HG03064 (cell line): ENCODE measurements at regions not wholly inside any gene's neighbourhood (a gene's known extent, or its start where the extent isn't known, plus 50 kb on each side); places are given as distances from the start of the nearest gene placed in this dataset.
"Not testable (repeated sequence)": the region's sequence is repeated elsewhere in the genome, so short reads cannot be mapped to it uniquely, and the experiment has no call there.

Experiments used
- ATAC-seq: cut with Tn5 transposase; IDR thresholded peaks from one replicate; pipeline ENCODE4 v1.9.1; 2021; ENCODE audit warnings: low read depth; ENCODE audit not compliant: unreplicated experiment

DNA sequence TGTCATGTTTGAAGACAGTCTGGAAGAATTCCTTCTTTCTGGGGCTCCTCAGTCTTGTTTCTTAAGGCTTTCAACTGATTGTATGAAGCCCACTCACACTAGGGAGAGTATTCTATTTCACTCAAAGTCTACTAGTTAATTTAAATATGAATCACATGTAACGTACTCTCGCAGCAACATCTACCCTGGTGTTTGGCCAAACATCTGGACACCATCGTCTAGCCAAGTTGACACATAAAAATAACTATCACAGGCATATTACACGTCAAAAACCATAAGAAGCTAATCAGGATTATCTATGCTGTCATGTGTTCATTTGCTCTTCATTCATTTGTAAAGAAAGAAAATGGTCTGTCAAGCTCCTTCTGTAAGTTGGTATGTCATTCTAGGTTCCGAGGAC lies 787.4 kb downstream of the KCNJ2 start:
- ATAC-seq, result no peak

DNA sequence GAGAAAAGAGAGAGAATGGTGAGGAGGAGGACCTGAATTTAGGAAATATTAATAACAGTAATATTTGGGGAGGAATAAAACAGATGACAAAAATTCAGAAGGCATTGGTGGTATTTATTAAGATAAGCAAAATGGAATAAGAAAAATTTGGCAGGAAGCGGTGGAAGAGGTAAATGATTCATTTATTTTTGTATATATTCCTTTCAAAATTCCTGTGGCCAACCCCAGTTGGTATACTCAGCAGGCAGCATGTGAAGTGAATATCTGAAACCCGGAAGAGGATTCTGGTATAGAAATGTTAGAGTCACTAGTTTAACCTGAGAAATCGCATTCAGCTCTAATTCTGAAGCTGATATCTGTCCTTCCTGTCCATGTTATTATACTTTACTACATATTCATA lies 792.0 kb downstream of the KCNJ2 start:
- ATAC-seq, result no peak

DNA sequence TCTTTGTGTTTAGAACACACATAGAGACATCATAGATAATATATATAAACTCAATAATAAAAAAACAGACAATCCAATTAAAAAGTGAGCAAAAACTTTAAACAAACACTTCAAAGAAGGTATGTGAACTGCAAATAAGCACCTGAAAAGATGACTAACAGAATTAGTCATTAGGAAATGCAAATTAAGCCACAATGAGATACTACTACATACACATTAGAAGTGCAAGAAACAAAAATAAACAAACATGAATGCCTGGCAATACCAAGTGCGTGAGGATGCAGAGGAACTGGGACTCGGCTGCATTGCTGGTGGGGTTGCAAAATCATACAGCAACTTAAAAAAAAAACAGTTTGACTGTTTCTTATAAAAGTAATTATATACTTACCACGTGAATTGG lies 799.0 kb downstream of the KCNJ2 start:
- ATAC-seq, result no peak

DNA sequence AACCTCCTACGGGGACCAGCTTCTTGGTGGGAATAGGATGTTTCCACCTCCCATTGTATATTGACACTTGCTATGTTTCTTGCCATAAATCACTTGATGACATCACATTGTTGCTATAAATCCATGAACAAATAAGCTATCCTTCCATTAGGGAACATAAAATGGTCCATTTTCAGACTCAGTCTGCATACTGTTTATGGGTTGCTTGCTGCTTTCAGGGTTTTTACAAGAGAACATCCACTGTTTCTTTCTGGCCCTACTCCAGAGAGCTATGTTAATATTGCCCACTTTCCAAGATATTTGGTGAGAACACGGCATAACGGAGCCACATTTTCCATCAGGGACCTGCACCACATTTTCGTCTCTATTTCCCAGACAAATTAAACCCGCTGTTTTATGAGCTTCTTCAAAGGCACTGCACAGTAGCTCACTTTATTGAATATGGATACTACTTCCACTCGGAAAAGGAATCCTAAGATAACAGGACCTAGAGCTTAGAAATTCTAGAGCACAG lies 800.2 kb downstream of the KCNJ2 start:
- no peak for ATAC-seq

DNA sequence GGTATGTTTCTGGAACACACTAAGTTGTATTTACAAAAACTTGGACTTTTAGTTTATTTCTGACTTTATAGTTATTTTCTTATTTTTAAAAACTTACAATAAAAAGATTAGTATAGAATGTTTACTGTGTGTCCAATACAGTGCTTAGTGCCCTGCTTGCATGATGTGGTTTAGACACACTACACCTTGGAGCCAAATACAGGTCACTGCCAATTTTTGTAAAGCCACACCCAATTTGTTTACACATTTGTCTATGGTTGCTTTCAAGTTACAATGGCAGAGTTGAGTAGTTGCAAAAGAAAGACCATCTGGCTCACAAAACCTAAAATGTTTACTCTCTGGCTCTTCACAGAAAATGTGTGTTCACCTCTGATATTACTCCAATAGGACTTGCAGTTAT lies 807.1 kb downstream of the KCNJ2 start:
- no peak for ATAC-seq

DNA sequence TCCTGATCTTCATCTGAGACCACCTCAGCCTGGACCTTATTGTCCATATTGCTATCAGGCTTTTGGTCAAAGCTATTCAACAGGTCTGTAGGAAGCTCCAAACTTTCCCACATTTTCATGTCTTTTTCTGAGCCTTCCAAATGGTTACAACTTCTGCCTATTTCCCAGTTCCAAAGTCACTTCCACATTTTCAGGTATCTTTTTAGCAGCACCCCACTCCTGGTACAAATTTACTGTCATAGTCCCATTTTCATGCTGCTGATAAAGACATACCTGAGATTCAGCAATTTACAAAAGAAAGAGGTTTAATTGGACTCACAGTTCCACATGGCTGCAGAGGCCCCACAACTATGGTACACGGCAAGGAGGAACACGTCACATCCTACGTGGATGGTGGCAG lies 815.5 kb downstream of the KCNJ2 start:
- no peak for ATAC-seq

DNA sequence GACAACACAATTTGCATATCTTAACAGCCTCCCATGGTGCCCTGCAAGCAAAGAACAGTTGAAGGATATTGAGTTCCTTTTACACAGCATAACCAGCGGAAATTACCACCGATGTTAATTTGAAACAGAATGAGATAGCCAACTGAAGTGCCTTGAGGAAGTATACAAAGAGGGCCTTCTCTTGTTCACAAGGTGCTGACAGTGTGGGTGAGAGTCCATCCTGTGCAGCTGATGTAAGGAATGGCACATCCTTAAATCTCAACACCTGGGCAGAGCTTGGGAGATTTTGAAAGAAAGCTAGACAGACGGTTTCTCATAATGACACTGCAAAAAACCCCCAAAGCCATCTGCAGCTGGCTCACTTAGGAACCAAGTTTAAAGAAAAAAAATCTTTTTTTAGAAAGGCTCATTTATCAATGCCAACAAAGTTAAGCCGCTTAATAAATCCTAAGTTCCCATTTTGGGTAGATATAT lies 818.6 kb downstream of the KCNJ2 start:
- no peak for ATAC-seq

DNA sequence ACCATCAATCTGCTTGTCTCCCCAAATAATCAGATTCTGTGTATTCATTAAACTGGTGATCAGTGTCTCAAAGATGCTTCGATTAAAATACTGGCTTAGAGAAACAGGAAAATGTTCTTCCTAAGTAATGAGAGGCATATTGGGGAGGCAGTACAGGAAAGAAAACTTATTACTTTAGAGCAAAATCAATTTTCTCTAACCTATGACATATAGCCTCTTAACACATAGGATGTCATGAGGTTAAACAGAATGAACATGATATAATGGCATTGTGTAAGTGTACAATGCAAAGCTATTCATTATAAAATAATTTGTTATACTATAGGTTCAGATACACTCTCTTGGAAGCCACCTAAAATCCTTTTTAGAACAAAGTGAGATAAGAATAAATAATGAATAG lies 819.3 kb downstream of the KCNJ2 start:
- ATAC-seq, result no peak

DNA sequence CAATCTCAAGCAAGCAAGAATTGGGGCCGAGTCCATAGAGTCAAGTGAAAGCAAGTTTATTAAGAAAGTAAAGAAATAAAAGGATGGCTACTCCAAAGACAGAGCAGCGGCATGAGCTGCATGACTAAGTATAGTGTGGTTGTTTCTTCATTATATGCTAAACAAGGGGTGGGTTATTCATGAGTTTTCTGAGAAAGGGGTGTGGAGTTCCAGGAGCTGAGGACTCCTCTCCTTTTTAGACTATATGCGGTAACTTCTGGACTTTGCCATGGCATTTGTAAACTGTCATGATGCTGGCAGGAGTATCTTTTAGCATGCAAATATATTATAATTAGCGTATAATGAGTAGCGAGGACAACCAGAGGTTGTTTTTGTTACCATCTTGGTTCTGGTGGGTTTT lies 819.9 kb downstream of the KCNJ2 start:
- no peak for ATAC-seq

DNA sequence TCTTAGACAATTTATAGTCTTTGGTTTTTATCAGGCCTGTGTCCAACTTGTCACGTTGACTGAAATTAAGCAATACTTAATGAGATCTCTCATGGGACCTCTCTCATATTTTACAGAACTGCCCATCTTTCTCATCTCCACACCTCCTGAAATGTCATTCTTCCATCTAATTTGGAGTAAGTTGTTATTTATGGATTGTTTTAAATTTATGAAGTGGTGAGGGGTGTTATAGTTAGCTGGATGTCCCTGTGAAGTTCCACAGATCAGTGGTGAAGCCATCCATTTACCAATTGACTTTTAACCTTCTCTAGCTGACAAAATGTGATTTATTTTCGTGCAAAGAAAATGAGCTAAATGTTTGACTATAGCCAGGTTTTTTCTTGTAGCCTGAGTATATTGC lies 824.9 kb downstream of the KCNJ2 start:
- no peak for ATAC-seq

DNA sequence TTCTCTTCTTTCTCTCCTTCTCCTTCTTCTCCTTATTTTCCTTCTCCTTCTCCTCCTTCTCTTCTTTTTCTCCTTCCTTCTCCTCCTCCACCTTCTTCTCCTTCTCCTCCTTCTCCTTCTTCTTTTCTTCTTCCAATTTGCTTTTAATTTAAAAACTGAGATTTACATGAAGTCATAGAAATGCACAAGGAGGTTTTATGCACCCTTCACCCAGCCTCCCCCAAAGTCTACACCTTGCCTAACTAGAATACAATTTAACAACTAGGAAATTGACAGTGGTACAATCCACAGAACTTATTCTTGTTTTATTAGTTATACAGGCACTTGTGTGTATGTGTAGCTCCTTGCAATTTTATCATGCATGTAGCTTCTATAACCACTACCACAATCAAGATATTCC lies 826.7 kb downstream of the KCNJ2 start:
- ATAC-seq, result no peak

DNA sequence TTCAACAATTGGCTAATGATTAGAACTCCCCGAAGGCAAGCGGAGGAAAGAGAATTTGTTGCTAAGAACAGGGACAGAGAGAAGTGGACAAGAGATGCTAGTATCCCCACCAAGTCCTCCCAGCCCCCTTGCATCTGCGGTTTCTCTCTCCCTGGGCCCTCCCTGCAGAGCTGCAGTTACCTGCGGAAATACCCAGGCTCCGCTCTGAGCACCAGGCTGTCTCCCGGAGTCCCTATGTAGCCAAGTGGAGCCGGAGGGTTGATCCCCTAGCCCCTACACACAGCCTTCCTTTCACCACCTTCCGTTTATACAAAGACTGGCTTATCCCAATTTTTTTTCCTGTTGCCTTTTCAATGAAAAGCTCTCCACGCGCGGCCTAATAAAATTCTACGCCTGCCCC lies 834.4 kb downstream of the KCNJ2 start:
- no peak for ATAC-seq

DNA sequence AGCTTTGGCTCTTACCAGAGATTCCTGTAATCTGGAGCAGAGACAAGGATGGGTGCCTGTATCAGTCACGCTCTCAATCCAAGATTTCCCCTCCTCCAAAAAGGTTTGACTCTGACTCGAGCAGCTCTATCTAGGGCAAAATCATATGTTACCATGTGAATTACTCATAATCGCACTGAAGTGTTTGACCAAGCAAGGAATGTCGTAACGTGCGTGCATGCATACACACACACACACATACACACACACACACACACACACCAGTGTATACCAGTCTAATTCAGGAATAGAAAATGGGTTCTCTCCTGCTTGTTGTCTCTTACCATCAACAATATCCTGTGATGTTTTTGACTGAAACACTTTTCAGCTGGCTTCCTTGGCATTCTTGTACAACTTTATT lies 835.1 kb downstream of the KCNJ2 start:
- no peak for ATAC-seq

DNA sequence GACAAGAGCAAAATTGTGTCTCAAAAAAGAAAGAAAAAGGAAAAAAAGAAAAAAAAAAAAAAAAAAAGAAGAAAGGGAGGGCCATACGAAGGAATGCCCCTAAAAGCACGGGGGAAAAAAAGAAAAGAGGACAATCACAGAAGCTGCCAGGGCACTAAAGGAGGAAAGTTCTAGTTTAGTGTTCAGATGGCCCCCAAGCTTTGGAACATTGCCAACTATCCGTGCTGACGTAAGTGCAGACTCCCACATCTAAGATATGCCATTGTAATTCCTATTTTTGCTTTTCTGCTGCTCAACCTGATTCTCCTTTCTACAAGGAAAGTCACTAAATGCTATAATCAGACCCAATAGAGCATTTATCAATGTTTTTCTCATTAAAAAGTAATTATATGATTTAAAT lies 842.1 kb downstream of the KCNJ2 start:
- ATAC-seq, result no peak

DNA sequence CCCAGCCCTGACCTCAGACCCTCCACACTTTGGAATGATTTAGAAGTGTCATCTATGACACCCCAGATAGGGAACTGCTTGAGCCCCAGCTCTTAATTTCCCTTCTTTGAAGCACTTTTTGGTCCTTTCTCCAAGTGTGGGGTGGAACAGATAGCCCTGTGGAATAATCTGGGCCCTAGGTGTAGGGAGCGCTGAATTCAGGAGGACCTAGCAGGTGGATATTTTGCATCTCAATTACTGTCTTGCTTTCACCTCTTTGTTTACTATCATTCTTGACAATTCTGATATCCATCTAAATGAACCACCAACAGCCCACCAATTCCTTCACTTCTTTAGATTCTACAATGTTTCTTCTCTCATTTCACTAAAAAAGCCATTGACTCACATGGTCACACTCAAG lies 850.4 kb downstream of the KCNJ2 start:
- ATAC-seq, result no peak

DNA sequence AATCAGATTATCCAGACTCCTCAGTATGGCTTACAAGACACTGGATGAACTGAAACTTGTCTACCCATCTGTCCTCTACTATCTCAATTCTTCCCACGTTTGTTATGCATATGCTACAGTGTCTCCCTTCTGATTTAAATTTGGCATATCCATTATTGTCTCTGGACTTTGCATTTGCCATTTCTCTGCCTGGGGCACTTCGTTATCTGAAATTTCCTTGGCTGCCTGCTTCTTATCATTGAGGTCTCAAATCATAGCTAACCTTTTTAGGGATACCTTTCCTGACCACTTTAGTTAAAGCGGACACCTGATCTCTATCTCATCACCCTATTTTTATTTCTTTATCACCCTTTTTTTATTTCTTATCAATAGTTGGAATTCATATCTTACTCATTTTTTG lies 853.4 kb downstream of the KCNJ2 start:
- ATAC-seq, result no peak

DNA sequence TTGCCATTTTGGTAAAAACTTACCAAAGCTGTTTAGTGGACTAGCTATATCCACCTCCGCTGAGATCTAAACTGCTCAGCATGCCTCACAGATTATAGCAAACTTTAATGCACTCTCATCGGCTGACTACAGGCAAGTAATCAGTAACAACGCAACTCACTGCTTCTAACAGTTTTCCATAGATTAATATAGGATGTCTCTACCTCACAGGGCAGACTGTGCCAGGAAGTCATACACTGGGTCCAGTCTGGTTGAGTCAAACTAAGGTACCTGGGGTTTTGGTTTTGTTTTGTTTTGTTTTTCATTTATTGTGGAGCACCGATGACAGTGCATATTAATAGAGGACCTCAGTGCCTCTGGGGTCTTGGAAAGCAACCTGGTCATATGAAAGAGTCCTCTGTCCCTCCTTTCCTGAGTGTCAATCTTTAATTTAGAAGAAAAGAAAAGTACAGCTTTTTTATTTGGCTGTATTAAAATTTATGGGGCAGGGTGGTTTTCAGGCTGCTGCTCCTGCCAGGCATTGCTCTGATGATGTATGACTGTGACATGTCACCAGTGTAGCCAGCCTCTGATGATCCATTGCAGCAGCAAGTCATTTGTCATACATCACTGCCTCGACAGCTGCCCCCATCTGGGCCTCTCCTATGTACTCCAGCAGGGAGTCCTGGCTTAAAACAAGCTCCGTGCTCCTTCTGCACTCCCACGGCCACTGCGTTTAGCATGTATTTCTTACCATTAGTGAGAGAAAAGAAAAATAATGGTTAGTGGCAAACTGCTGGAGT lies 854.1 kb downstream of the KCNJ2 start:
- no peak for ATAC-seq

DNA sequence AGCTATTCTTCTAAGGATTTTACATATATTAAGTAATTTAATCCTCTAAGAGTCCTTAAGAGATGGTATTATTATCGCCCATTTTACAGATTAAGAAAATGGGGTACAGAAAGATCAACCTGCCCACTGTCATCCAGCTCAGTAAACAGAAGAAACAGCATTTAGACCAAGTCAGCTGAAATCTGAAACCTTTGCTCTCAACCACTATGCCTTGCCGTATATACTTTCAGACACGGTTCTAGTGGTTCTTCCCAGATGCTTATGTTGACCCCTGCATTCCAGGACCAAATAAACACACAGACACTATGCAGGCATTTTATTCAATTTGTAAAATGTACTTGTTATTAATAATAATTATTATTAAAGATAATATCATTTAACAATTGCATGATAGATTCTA lies 854.8 kb downstream of the KCNJ2 start:
- no peak for ATAC-seq

DNA sequence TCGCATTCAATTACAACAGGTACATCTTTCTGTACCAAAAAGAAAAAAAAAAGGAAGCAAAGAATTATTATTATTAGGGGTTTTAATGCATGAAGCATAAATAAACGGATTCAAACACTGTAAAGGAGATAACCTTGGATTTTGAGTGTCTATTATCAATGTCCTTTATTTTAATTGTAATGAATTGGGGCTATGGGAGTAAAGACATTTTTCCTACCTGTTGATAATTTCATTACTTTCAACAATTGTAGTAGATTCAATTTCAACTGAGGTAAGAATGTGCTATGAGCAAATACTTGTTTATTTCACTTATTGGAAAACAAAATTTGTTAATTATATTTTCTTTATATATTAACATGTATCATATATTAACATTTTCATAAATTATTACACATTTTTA lies 855.6 kb downstream of the KCNJ2 start:
- ATAC-seq, result no peak

DNA sequence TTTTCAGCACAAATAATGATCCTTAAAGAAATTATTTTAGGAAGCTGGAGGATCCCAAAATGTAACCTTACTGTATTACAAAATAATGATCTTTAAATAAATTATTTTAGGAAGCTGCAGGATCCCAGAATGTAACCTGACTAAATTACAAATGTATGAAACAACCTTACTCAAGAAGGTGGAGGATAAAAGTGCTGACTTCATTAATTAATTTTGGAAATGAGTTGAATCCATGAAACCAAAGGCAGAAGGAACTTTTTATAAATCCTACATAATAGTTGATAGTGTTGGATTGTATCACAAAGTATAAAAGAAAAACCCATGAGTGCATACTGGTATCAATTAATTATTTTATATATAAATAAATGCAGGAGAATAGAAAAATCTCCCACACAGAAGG lies 859.9 kb downstream of the KCNJ2 start:
- ATAC-seq, result no peak

DNA sequence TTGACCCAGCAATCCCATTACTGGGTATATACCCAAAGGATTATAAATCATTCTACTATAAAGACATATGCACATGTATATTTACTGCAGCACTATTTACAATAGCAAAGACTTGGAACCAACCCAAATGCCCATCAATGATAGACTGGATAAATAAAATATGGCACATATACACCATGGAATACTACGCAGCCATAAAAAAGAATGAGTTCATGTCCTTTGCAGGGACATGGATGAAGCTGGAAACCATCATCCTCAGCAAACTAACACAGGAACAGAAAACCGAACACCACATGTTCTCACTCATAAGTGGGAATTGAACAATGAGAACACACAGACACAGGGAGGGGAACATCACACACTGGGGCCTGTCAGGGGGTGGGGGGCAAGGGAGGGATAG lies 862.0 kb downstream of the KCNJ2 start:
- not testable (repeated sequence) for ATAC-seq

DNA sequence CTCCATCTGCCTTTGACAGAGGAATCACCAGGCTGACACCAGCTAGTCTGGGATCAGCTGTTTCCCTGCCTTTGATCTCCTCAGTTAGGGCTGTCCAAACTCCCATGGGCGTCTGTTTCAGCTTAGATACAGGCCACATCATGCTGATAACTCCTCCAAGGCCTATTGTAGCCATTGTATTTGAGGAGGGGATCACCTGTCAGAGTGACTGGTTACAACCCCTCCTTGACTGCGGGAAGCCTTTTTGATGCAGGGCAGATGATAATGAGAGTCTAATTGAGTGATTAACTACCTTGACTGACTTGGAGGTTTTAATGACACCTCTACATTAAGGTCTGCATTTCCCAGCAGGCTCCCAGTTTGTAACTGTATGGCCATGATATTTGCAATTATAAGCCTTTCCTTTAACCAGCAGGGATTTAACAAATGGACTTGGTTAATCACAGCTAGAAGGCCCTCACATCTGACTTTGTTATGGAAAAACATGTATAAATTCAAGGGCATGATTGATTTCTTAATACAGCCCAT lies 863.5 kb downstream of the KCNJ2 start:
- no peak for ATAC-seq
